CD4-positive, CD25-positive, alpha-beta regulatory T cell (primary cell): ENCODE measurements at regions not wholly inside any gene's neighbourhood (a gene's known extent, or its start where the extent isn't known, plus 50 kb on each side); places are given as distances from the start of the nearest gene placed in this dataset.

ENCODE experiments used
- ATAC-seq, 2 donors: fragments of 150-1000 bp; cut with Tn5 transposase; one replicate each; pipeline ENCODE4 v1.10.0; 2021; ENCODE audit warnings: low read depth in 2 of 2, moderate number of reproducible peaks in 2 of 2, moderate library complexity in 1 of 2
- DNase-seq, 3 donors: peaks; one replicate each; pipeline versions ENCODE4 v3.0.0 to v3.0.0-alpha.2; 2012 to 2022; ENCODE audit warnings: mixed read lengths in 1 of 3
- H3K27ac ChIP-seq: one replicate; pipeline ENCODE4 v1.7.0; 2013; ENCODE audit warnings: mild to moderate bottlenecking, low read length; ENCODE audit not compliant: insufficient read depth, poor library complexity, severe bottlenecking
- H3K27me3 ChIP-seq: one replicate; pipeline ENCODE4 v1.7.0; 2013; ENCODE audit warnings: low read length; ENCODE audit not compliant: control insufficient read depth, insufficient read depth
- H3K36me3 ChIP-seq: one replicate; pipeline ENCODE4 v1.7.0; 2013; ENCODE audit warnings: mild to moderate bottlenecking, low read length, moderate library complexity; ENCODE audit not compliant: control insufficient read depth, insufficient read depth
- H3K4me1 ChIP-seq: 2 replicates; pipeline ENCODE4 v1.7.0; 2013; ENCODE audit warnings: mild to moderate bottlenecking, low read length; ENCODE audit not compliant: insufficient read depth, control insufficient read depth, poor library complexity, severe bottlenecking
- H3K4me3 ChIP-seq: one replicate; pipeline ENCODE4 v1.7.0; 2013; ENCODE audit warnings: low read depth, mild to moderate bottlenecking, low read length, moderate library complexity
- H3K9me3 ChIP-seq, 2 experiments: 1 replicate in 1 of 2; 2 replicates in 1 of 2; pipeline ENCODE4 v1.7.0; 2013; ENCODE audit warnings: low read length in 2 of 2, mild to moderate bottlenecking in 1 of 2, moderate library complexity in 1 of 2; ENCODE audit not compliant: control insufficient read depth in 2 of 2
- H3K27ac Mint-ChIP-seq, 3 donors: one replicate each; pipeline ENCODE4 v1.8.0; 2020 to 2022; ENCODE audit warnings: mild to moderate bottlenecking in 3 of 3, mixed read lengths in 3 of 3, moderate library complexity in 2 of 3
- H3K27me3 Mint-ChIP-seq: one replicate; pipeline ENCODE4 v1.8.0; 2022; ENCODE audit warnings: mild to moderate bottlenecking, mixed read lengths
- H3K36me3 Mint-ChIP-seq: one replicate; pipeline ENCODE4 v1.8.0; 2020; ENCODE audit warnings: mixed read lengths
- H3K4me1 Mint-ChIP-seq, 4 donors: one replicate each; pipeline ENCODE4 v1.8.0; 2020 to 2022; ENCODE audit warnings: mixed read lengths in 4 of 4, mild to moderate bottlenecking in 1 of 4
- H3K4me3 Mint-ChIP-seq, 4 donors: one replicate each; pipeline ENCODE4 v1.8.0; 2020 to 2022; ENCODE audit warnings: mild to moderate bottlenecking in 4 of 4, mixed read lengths in 4 of 4, moderate library complexity in 3 of 4
- H3K9me3 Mint-ChIP-seq, 7 donors: one replicate each; pipeline ENCODE4 v1.8.0; 2020 to 2022; ENCODE audit warnings: mixed read lengths in 7 of 7, mild to moderate bottlenecking in 3 of 7, moderate library complexity in 2 of 7

DNA sequence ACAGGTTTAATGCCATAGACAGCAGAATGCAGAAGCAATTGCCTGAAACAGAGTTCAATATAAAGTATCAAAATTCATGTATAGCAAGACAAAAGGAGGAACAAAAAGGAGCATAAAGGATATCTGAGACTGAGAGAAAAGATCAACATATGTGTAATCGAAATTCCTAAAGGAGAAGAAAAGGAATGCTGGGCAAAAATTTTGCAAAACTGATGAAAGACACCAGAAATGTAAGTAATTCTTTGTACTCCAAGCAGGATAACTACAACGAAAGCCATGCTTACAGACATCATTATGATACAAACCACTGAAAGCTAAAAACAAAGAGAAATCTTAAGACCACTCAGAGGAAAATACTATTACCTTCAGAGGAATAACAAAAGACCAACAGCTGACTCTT, 72.8 kb upstream of the MTAP start:
- no peak for ATAC-seq
- Histone ChIP-seq H3K27ac (no peak overlapping the region), H3K4me3 (no peak overlapping the region), H3K27me3 (peaks cover 2% of the 10 kb centered on the region), H3K9me3 (no peaks in the 10 kb centered on the region), H3K36me3 (no peaks in the 10 kb centered on the region), H3K4me1 (no peaks in the 10 kb centered on the region)
- no peaks in the 10 kb centered on the region for H3K4me1 Mint-ChIP-seq
- H3K27me3 Mint-ChIP-seq: no peaks in the 10 kb centered on the region
- peaks cover 0 to 2% (median 0%) of the 10 kb centered on the region in 7 donors for H3K9me3 Mint-ChIP-seq
- no peaks in the 10 kb centered on the region for H3K36me3 Mint-ChIP-seq
- H3K4me3 Mint-ChIP-seq: no peak overlapping the region
- no peak for DNase-seq
- H3K27ac Mint-ChIP-seq: no peak overlapping the region

DNA sequence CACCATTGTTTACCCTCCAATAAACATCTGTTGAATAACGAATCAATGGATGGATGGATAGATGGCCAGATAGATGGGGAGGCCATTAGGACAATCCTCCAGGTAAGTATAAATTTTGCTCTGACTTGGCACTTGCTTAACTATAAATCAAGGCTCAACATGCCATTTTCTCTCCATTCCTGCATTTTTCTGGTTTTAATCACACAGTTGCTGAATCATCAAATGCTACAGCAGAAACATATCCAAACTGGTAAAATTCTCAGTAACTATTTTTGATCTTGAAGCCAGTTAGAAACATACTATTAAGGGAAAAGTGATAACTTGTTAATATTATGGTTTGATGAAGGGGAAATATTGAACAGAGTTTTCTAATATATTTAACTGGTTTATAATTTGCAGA, 71.5 kb upstream of the MTAP start:
- ATAC-seq (no peak), DNase-seq (no peak)
- Histone ChIP-seq H3K4me3 (no peak overlapping the region), H3K9me3 (no peaks in the 10 kb centered on the region), H3K27me3 (no peaks in the 10 kb centered on the region), H3K36me3 (no peaks in the 10 kb centered on the region), H3K4me1 (no peaks in the 10 kb centered on the region), H3K27ac (no peak overlapping the region)
- Mint-ChIP-seq H3K27me3 (no peaks in the 10 kb centered on the region), H3K27ac (no peak overlapping the region), H3K4me3 (no peak overlapping the region), H3K4me1 (no peaks in the 10 kb centered on the region), H3K36me3 (no peaks in the 10 kb centered on the region), H3K9me3 (peaks cover 0 to 2% (median 0%) of the 10 kb centered on the region in 7 donors)

DNA sequence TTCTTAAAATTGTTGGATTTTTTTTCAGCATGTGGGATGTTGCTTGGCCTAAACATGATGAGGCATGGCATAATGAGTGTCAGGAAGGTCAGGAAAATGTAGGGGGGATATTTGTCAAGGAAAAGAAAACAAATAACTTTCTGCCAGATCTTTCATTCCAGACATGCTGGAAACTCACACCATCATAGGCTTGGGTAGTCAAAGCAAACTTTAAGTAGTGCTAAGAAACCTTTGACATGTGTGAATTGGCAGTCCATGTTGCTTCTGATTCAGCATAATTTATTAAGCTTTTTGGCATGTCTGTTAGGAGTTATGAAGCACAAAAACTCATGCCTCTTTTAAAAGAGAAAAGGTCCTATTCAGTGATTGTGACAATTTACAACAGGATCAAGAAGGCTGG, 61.3 kb upstream of the MTAP start:
- Mint-ChIP-seq H3K27me3 (peaks cover 4% of the 10 kb centered on the region), H3K4me3 (no peak overlapping the region), H3K27ac (no peak overlapping the region), H3K9me3 (peaks cover 0 to 1% (median 0%) of the 10 kb centered on the region in 7 donors), H3K36me3 (no peaks in the 10 kb centered on the region), H3K4me1 (no peaks in the 10 kb centered on the region)
- Histone ChIP-seq H3K4me1 (no peaks in the 10 kb centered on the region), H3K9me3 (no peaks in the 10 kb centered on the region), H3K27me3 (peaks cover 10% of the 10 kb centered on the region), H3K36me3 (no peaks in the 10 kb centered on the region), H3K27ac (no peak overlapping the region), H3K4me3 (no peak overlapping the region)
- no peak for DNase-seq
- ATAC-seq: no peak

GRCh38 chr9:21744320-21744719, 58.1 kb upstream of the MTAP start:
- Mint-ChIP-seq H3K4me3 (no peak overlapping the region), H3K36me3 (no peaks in the 10 kb centered on the region), H3K27ac (no peak overlapping the region), H3K9me3 (peaks cover 0 to 1% (median 0%) of the 10 kb centered on the region in 7 donors), H3K27me3 (peaks cover 9% of the 10 kb centered on the region), H3K4me1 (no peaks in the 10 kb centered on the region)
- ATAC-seq (no peak), DNase-seq (no peak)
- Histone ChIP-seq H3K36me3 (no peaks in the 10 kb centered on the region), H3K9me3 (no peaks in the 10 kb centered on the region), H3K4me3 (no peak overlapping the region), H3K4me1 (no peaks in the 10 kb centered on the region), H3K27me3 (peaks cover 5% of the 10 kb centered on the region), H3K27ac (no peak overlapping the region)

- H3K4me3 ChIP-seq: no peak overlapping the region
- no peaks in the 10 kb centered on the region for H3K4me1 ChIP-seq
- H3K9me3 ChIP-seq: no peaks in the 10 kb centered on the region
- no peak for ATAC-seq
- Mint-ChIP-seq H3K36me3 (no peaks in the 10 kb centered on the region), H3K4me1 (no peaks in the 10 kb centered on the region), H3K27ac (no peak overlapping the region), H3K27me3 (peaks cover 13% of the 10 kb centered on the region), H3K9me3 (peaks cover 0 to 1% (median 0%) of the 10 kb centered on the region in 7 donors), H3K4me3 (no peak overlapping the region)
- no peaks in the 10 kb centered on the region for H3K36me3 ChIP-seq
- H3K27ac ChIP-seq: no peak overlapping the region
- peaks cover 5% of the 10 kb centered on the region for H3K27me3 ChIP-seq
- no peak for DNase-seq
Observed at GRCh38 chr9:21744841-21745240, 57.6 kb upstream of the MTAP start.

- no peak overlapping the region for H3K4me3 Mint-ChIP-seq
- peaks cover 22% of the 10 kb centered on the region for H3K27me3 Mint-ChIP-seq
- peaks cover 0 to 1% (median 0%) of the 10 kb centered on the region in 7 donors for H3K9me3 Mint-ChIP-seq
- DNase-seq: no peak
- Histone ChIP-seq H3K36me3 (no peaks in the 10 kb centered on the region), H3K4me3 (no peak overlapping the region), H3K27me3 (peaks cover 7% of the 10 kb centered on the region), H3K27ac (no peak overlapping the region), H3K9me3 (no peaks in the 10 kb centered on the region), H3K4me1 (no peaks in the 10 kb centered on the region)
- H3K36me3 Mint-ChIP-seq: no peaks in the 10 kb centered on the region
- H3K4me1 Mint-ChIP-seq: no peaks in the 10 kb centered on the region
- H3K27ac Mint-ChIP-seq: no peak overlapping the region
- no peak for ATAC-seq
Observed at GRCh38 chr9:21746550-21746949, 55.9 kb upstream of the MTAP start.

GRCh38 chr9:21747175-21747574, 55.3 kb upstream of the MTAP start:
- DNase-seq (no peak), ATAC-seq (no peak)
- H3K27ac ChIP-seq: no peak overlapping the region
- no peaks in the 10 kb centered on the region for H3K4me1 ChIP-seq
- Mint-ChIP-seq H3K36me3 (no peaks in the 10 kb centered on the region), H3K4me3 (no peak overlapping the region), H3K27me3 (peaks cover 24% of the 10 kb centered on the region), H3K27ac (no peak overlapping the region), H3K4me1 (no peaks in the 10 kb centered on the region), H3K9me3 (no peaks in the 10 kb centered on the region)
- H3K27me3 ChIP-seq: peaks cover 10% of the 10 kb centered on the region
- no peak overlapping the region for H3K4me3 ChIP-seq
- no peaks in the 10 kb centered on the region for H3K9me3 ChIP-seq
- no peaks in the 10 kb centered on the region for H3K36me3 ChIP-seq

GRCh38 chr9:21750021-21750735, 52.3 kb upstream of the MTAP start:
- Mint-ChIP-seq H3K27me3 (peaks cover 24% of the 10 kb centered on the region), H3K27ac (no peak overlapping the region), H3K4me3 (no peak overlapping the region), H3K36me3 (no peaks in the 10 kb centered on the region), H3K9me3 (no peaks in the 10 kb centered on the region), H3K4me1 (no peaks in the 10 kb centered on the region)
- Histone ChIP-seq H3K9me3 (no peaks in the 10 kb centered on the region), H3K4me3 (no peak overlapping the region), H3K27ac (no peak overlapping the region), H3K27me3 (peaks cover 10% of the 10 kb centered on the region), H3K4me1 (no peaks in the 10 kb centered on the region), H3K36me3 (no peaks in the 10 kb centered on the region)
- ATAC-seq (no peak), DNase-seq (no peak)
